COLO668 (cell line): ENCODE measurements at regions not wholly inside any gene's neighbourhood (a gene's known extent, or its start where the extent isn't known, plus 50 kb on each side); places are given as distances from the start of the nearest gene placed in this dataset.

ENCODE experiments used
- DNase-seq: peaks from one replicate; lab custom pipeline; 2025; ENCODE audit not compliant: unreplicated experiment; lab: John Stamatoyannopoulos, UW

- DNase-seq, result no peak
Measured at GRCh38 chr7:39883812-39884390, 66.2 kb upstream of the CDK13 start.

GRCh38 chr7:39888171-39888853, 61.7 kb upstream of the CDK13 start:
- no peak for DNase-seq

- no peak for DNase-seq
Measured at GRCh38 chr7:39890411-39890810, 59.6 kb upstream of the CDK13 start.

GRCh38 chr7:39891894-39892293, 58.2 kb upstream of the CDK13 start:
- no peak for DNase-seq

GRCh38 chr7:39892361-39892760, 57.7 kb upstream of the CDK13 start:
- no peak for DNase-seq

GRCh38 chr7:39894904-39895303, 55.2 kb upstream of the CDK13 start:
- no peak for DNase-seq

GRCh38 chr7:39896840-39897239, 53.2 kb upstream of the CDK13 start:
- DNase-seq, result no peak

GRCh38 chr7:39898867-39899266, 51.2 kb upstream of the CDK13 start:
- DNase-seq, result no peak
